ENCODE measurements at regions not wholly inside any gene's neighbourhood (a gene's known extent, or its start where the extent isn't known, plus 50 kb on each side); places are given as distances from the start of the nearest gene placed in this dataset.

GRCh38 chr20:39468703-39469102 is 506.6 kb downstream of the DHX35 start:
- TF ChIP-seq CTCF (conservative IDR thresholded peaks at IDR 0.05; ENCODE audit: low read depth, low read length): no peak
- no peak for TF ChIP-seq EZH2 (IDR thresholded peaks at IDR 0.05; ENCODE audit: low read length, unreplicated experiment)
- TF ChIP-seq EZH2phosphoT487 (IDR thresholded peaks at IDR 0.05; ENCODE audit: borderline replicate concordance, low read length): no peak
